ENCODE measurements at regions not wholly inside any gene's neighbourhood (a gene's known extent, or its start where the extent isn't known, plus 50 kb on each side); places are given as distances from the start of the nearest gene placed in this dataset.
"Not testable (repeated sequence)": the region's sequence is repeated elsewhere in the genome, so short reads cannot be mapped to it uniquely, and the experiment has no call there.

- no peak for DNase-seq (ENCODE audit: low read depth)
Observed at GRCh38 chr1:234763367-234763766, 153.4 kb upstream of the IRF2BP2 start.

GRCh38 chr1:234762127-234762526 is 152.1 kb upstream of the IRF2BP2 start:
- DNase-seq (ENCODE audit: low read depth): not testable (repeated sequence)

- no peak for DNase-seq (ENCODE audit: low read depth)
Observed at GRCh38 chr1:234760303-234760723, 150.3 kb upstream of the IRF2BP2 start.

- no peak for DNase-seq (ENCODE audit: low read depth)
Observed at GRCh38 chr1:234759888-234760287, 149.9 kb upstream of the IRF2BP2 start.

- no peak for DNase-seq (ENCODE audit: low read depth)
Observed at GRCh38 chr1:234758851-234759250, 148.9 kb upstream of the IRF2BP2 start.

GRCh38 chr1:234756857-234757256 is 146.9 kb upstream of the IRF2BP2 start:
- DNase-seq (ENCODE audit: low read depth): no peak

GRCh38 chr1:234756066-234756774 is 146.2 kb upstream of the IRF2BP2 start:
- no peak for DNase-seq (ENCODE audit: low read depth)

GRCh38 chr1:234755449-234755863 is 145.5 kb upstream of the IRF2BP2 start:
- DNase-seq (ENCODE audit: low read depth): peak; percentile 55

- DNase-seq (ENCODE audit: low read depth): no peak
Observed at GRCh38 chr1:234753979-234754378, 144.0 kb upstream of the IRF2BP2 start.

- DNase-seq (ENCODE audit: low read depth): no peak
Observed at GRCh38 chr1:234752927-234753326, 142.9 kb upstream of the IRF2BP2 start.

GRCh38 chr1:234751678-234752077 is 141.7 kb upstream of the IRF2BP2 start:
- DNase-seq (ENCODE audit: low read depth): no peak

- DNase-seq (ENCODE audit: low read depth): no peak
Observed at GRCh38 chr1:234750922-234751627, 141.1 kb upstream of the IRF2BP2 start.

- no peak for DNase-seq (ENCODE audit: low read depth)
Observed at GRCh38 chr1:234748713-234749112, 138.7 kb upstream of the IRF2BP2 start.

- DNase-seq (ENCODE audit: low read depth): no peak
Observed at GRCh38 chr1:234748066-234748465, 138.1 kb upstream of the IRF2BP2 start.

- DNase-seq (ENCODE audit: low read depth): peak; percentile 41
Observed at GRCh38 chr1:234746798-234747196, 136.8 kb upstream of the IRF2BP2 start.

- peak; percentile 97 for DNase-seq (ENCODE audit: low read depth)
Observed at GRCh38 chr1:234745844-234746797, 136.1 kb upstream of the IRF2BP2 start.

- DNase-seq (ENCODE audit: low read depth): no peak
Observed at GRCh38 chr1:234745276-234745675, 135.3 kb upstream of the IRF2BP2 start.

- peak; percentile 41 for DNase-seq (ENCODE audit: low read depth)
Observed at GRCh38 chr1:234743791-234744611, 134.0 kb upstream of the IRF2BP2 start.

GRCh38 chr1:234742622-234743021 is 132.6 kb upstream of the IRF2BP2 start:
- DNase-seq (ENCODE audit: low read depth): no peak

GRCh38 chr1:234737967-234738314 is 128.0 kb upstream of the IRF2BP2 start:
- DNase-seq (ENCODE audit: low read depth): no peak

GRCh38 chr1:234735916-234736315 is 125.9 kb upstream of the IRF2BP2 start:
- no peak for DNase-seq (ENCODE audit: low read depth)
